ENCODE measurements at regions not wholly inside any gene's neighbourhood (a gene's known extent, or its start where the extent isn't known, plus 50 kb on each side); places are given as distances from the start of the nearest gene placed in this dataset.
"Not testable (repeated sequence)": the region's sequence is repeated elsewhere in the genome, so short reads cannot be mapped to it uniquely, and the experiment has no call there.

- DNase-seq, result no peak
Measured at GRCh38 chrX:63458981-63459380, 107.8 kb upstream of the SPIN4 start.

- no peak for DNase-seq
Measured at GRCh38 chrX:63453571-63453970, 102.4 kb upstream of the SPIN4 start.

GRCh38 chrX:63441717-63442116 lies 90.6 kb upstream of the SPIN4 start:
- no peak for DNase-seq

- DNase-seq, result no peak
Measured at GRCh38 chrX:63439580-63439979, 88.4 kb upstream of the SPIN4 start.

- no peak for DNase-seq
Measured at GRCh38 chrX:63436865-63437264, 85.7 kb upstream of the SPIN4 start.

- DNase-seq, result no peak
Measured at GRCh38 chrX:63434665-63435064, 83.5 kb upstream of the SPIN4 start.

GRCh38 chrX:63434206-63434605 lies 83.1 kb upstream of the SPIN4 start:
- no peak for DNase-seq

- no peak for DNase-seq
Measured at GRCh38 chrX:63430026-63430425, 78.9 kb upstream of the SPIN4 start.

- no peak for DNase-seq
Measured at GRCh38 chrX:63428348-63428747, 77.2 kb upstream of the SPIN4 start.

- DNase-seq, result no peak
Measured at GRCh38 chrX:63426519-63426918, 75.4 kb upstream of the SPIN4 start.

- DNase-seq, result no peak
Measured at GRCh38 chrX:63424063-63424462, 72.9 kb upstream of the SPIN4 start.

- no peak for DNase-seq
Measured at GRCh38 chrX:63421411-63421810, 70.3 kb upstream of the SPIN4 start.

- DNase-seq, result no peak
Measured at GRCh38 chrX:63418211-63418610, 67.1 kb upstream of the SPIN4 start.

- no peak for DNase-seq
Measured at GRCh38 chrX:63417649-63418048, 66.5 kb upstream of the SPIN4 start.

GRCh38 chrX:63409934-63410333 lies 58.8 kb upstream of the SPIN4 start:
- not testable (repeated sequence) for DNase-seq

- DNase-seq, result no peak
Measured at GRCh38 chrX:63408050-63408449, 56.9 kb upstream of the SPIN4 start.

- no peak for DNase-seq
Measured at GRCh38 chrX:63404332-63404731, 53.2 kb upstream of the SPIN4 start.

- no peak for DNase-seq
Measured at GRCh38 chrX:63402106-63402505, 51.0 kb upstream of the SPIN4 start.

Data from CD4-positive, alpha-beta T cell treated with Interferon alpha-2 for 1 hour (primary cell).